Panc1 (cell line): ENCODE measurements at regions not wholly inside any gene's neighbourhood (a gene's known extent, or its start where the extent isn't known, plus 50 kb on each side); places are given as distances from the start of the nearest gene placed in this dataset.

Experiments
- ATAC-seq: fragments of 200-7000 bp; cut with Tn5 transposase; 2 replicates; pipeline ENCODE4 v1.9.1; 2020; ENCODE audit warnings: mild to moderate bottlenecking, moderate library complexity
- BruUV-seq: library from RNA; stranded (reverse); fragments of 400-500 nt; replicated peaks from 2 replicates; lab custom pipeline; 2021; lab: Mats Ljungman, UMichigan
- CTCF ChIA-PET: fragments of 300-600 bp; sonication (Branson Sonifier 250); formaldehyde crosslinking; loops from one replicate; lab custom pipeline; 2022; ENCODE audit warnings: antibody characterized with exemption; lab: Charles Lee
- POLR2A ChIA-PET: fragments of 300-600 bp; sonication (Branson Sonifier 250); formaldehyde crosslinking; loops from one replicate; lab custom pipeline; 2022; ENCODE audit warnings: antibody characterized with exemption; lab: Charles Lee
- DNase-seq: peaks from one replicate; pipeline ENCODE4 v3.0.0-alpha.2; 2010; ENCODE audit warnings: low read depth, low spot score
- H3K27ac ChIP-seq: 2 replicates; pipeline ENCODE4 v1.5.1; 2011; ENCODE audit warnings: mild to moderate bottlenecking, low read length, inconsistent platforms
- H3K27me3 ChIP-seq: fragments of 200-500 bp; sonication (Bioruptor generic); 2 replicates; pipeline ENCODE4 v1.6.0; 2014; ENCODE audit warnings: low read length, inconsistent platforms; ENCODE audit not compliant: control insufficient read depth, insufficient read depth
- H3K36me3 ChIP-seq: fragments of 200-500 bp; sonication (Bioruptor generic); 2 replicates; pipeline ENCODE4 v1.5.1; 2014; ENCODE audit warnings: inconsistent platforms, mild to moderate bottlenecking, low read length, moderate library complexity; ENCODE audit not compliant: control insufficient read depth, insufficient read depth
- H3K4me1 ChIP-seq: 2 replicates; pipeline ENCODE4 v1.5.1; 2011; ENCODE audit warnings: inconsistent platforms, mild to moderate bottlenecking, low read length, moderate library complexity; ENCODE audit not compliant: control insufficient read depth, insufficient read depth
- H3K4me3 ChIP-seq, 2 experiments: 2 replicates each; pipeline ENCODE4 v1.5.1; 2011 to 2012; ENCODE audit warnings: low read depth in 2 of 2, low read length in 2 of 2, mild to moderate bottlenecking in 2 of 2, inconsistent platforms in 1 of 2, moderate library complexity in 1 of 2
- H3K9me3 ChIP-seq: fragments of 200-500 bp; sonication (Bioruptor generic); 2 replicates; pipeline ENCODE4 v1.5.1; 2014; ENCODE audit warnings: low read depth, mild to moderate bottlenecking, inconsistent platforms, low read length, moderate library complexity; ENCODE audit not compliant: control insufficient read depth, insufficient read depth
- POLR2AphosphoS5 ChIP-seq: IDR thresholded peaks from 2 replicates; pipeline ENCODE4 v1.6.1; 2012; ENCODE audit warnings: mild to moderate bottlenecking, low read depth, low read length, moderate library complexity
- SIN3A ChIP-seq: IDR thresholded peaks from 2 replicates; pipeline ENCODE4 v1.6.1; 2012; ENCODE audit warnings: low read depth, mild to moderate bottlenecking, low read length, moderate library complexity, borderline replicate concordance; ENCODE audit not compliant: insufficient read depth
- TCF7L2 ChIP-seq: IDR thresholded peaks from 2 replicates; pipeline ENCODE4 v1.6.1; 2011; ENCODE audit warnings: mild to moderate bottlenecking, low read depth, low read length, inconsistent platforms
- in situ Hi-C: cut with HindIII; loops from 2 replicates; pipeline ENCODE4 v1.10.0; 2016; ENCODE audit warnings: low sequenced_read_pairs, low pct_unique_long_range_greater_than_20kb
- intact Hi-C: fragments of 100-400 bp; cut with micrococcal nuclease; formaldehyde crosslinking; loops from one replicate; pipeline ENCODE4 v1.10.0; 2022; ENCODE audit not compliant: unreplicated experiment
- TF ChIP-seq, protein P1 (sequence below): fragments of 450-650 bp; IDR thresholded peaks from 2 replicates; pipeline ENCODE4 v1.5.1; 2017; ENCODE audit warnings: mild to moderate bottlenecking
- TF ChIP-seq, protein P2 (sequence below), 2 experiments: IDR thresholded peaks; 2 replicates each; pipeline ENCODE4 v1.6.1; 2011 to 2012; ENCODE audit warnings: low read depth in 2 of 2, control low read depth in 1 of 2, low read length in 1 of 2, mild to moderate bottlenecking in 1 of 2, moderate library complexity in 1 of 2; ENCODE audit not compliant: insufficient read depth in 1 of 2

DNA sequence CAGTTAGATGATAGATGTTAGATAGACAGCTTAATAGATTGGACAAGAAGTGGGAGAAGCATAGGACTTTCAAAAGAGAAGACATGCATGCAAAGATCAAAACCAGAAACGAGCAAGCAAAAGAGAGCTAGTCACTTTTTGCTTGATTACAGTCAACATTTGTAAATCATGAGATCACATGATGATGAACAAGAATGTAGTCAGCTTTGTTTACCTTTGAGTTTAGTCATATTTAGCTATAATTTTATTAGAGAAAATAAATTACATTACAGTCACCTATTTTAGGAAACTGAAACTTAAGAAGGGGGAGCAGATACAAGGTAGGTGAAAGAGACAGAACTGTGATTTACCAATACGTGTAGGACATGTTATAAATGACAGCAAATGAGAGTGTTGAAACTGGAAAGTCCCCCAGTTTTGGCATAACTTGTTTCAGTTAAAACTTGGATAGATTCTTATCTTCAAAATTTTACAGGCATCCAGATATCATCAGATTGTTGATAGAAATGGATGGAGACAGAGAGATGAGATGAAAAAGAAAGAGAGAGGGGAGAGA is 1083.1 kb upstream of the PCDH10 start:
- H3K36me3 ChIP-seq: no peaks in the 10 kb centered on the region
- in situ Hi-C loops (no loop called here), intact Hi-C loops (loop anchor here (2.0 kb wide), 1 partner anchor 51 kb away; no protein-coding TSS in a partner anchor)
- H3K27ac ChIP-seq: no peak overlapping the region
- DNase-seq (peak; percentile 25), ATAC-seq (no peak)
- no TSS peak for BruUV-seq
- CTCF ChIA-PET: no interaction called here
- H3K27me3 ChIP-seq: no peaks in the 10 kb centered on the region
- POLR2A ChIA-PET: no interaction called here
- H3K4me3 ChIP-seq: no peak overlapping the region
- TF ChIP-seq, protein P1, sequence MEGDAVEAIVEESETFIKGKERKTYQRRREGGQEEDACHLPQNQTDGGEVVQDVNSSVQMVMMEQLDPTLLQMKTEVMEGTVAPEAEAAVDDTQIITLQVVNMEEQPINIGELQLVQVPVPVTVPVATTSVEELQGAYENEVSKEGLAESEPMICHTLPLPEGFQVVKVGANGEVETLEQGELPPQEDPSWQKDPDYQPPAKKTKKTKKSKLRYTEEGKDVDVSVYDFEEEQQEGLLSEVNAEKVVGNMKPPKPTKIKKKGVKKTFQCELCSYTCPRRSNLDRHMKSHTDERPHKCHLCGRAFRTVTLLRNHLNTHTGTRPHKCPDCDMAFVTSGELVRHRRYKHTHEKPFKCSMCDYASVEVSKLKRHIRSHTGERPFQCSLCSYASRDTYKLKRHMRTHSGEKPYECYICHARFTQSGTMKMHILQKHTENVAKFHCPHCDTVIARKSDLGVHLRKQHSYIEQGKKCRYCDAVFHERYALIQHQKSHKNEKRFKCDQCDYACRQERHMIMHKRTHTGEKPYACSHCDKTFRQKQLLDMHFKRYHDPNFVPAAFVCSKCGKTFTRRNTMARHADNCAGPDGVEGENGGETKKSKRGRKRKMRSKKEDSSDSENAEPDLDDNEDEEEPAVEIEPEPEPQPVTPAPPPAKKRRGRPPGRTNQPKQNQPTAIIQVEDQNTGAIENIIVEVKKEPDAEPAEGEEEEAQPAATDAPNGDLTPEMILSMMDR: no peak
- TF ChIP-seq TCF7L2: no peak
- no peak for TF ChIP-seq SIN3A
- TF ChIP-seq, protein P2, sequence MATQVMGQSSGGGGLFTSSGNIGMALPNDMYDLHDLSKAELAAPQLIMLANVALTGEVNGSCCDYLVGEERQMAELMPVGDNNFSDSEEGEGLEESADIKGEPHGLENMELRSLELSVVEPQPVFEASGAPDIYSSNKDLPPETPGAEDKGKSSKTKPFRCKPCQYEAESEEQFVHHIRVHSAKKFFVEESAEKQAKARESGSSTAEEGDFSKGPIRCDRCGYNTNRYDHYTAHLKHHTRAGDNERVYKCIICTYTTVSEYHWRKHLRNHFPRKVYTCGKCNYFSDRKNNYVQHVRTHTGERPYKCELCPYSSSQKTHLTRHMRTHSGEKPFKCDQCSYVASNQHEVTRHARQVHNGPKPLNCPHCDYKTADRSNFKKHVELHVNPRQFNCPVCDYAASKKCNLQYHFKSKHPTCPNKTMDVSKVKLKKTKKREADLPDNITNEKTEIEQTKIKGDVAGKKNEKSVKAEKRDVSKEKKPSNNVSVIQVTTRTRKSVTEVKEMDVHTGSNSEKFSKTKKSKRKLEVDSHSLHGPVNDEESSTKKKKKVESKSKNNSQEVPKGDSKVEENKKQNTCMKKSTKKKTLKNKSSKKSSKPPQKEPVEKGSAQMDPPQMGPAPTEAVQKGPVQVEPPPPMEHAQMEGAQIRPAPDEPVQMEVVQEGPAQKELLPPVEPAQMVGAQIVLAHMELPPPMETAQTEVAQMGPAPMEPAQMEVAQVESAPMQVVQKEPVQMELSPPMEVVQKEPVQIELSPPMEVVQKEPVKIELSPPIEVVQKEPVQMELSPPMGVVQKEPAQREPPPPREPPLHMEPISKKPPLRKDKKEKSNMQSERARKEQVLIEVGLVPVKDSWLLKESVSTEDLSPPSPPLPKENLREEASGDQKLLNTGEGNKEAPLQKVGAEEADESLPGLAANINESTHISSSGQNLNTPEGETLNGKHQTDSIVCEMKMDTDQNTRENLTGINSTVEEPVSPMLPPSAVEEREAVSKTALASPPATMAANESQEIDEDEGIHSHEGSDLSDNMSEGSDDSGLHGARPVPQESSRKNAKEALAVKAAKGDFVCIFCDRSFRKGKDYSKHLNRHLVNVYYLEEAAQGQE (IDR thresholded peaks at IDR 0.05; ENCODE audit: insufficient read depth in 1 of 2, low read depth in 2 of 2, low read length in 1 of 2): no peak
- TF ChIP-seq POLR2AphosphoS5: no peak
- H3K9me3 ChIP-seq: no peaks in the 10 kb centered on the region
- no peaks in the 10 kb centered on the region for H3K4me1 ChIP-seq

GRCh38 chr4:132071815-132072214 is 1077.3 kb upstream of the PCDH10 start:
- no peak for ATAC-seq
- TF ChIP-seq POLR2AphosphoS5 (no peak), SIN3A (no peak), TCF7L2 (no peak)
- TF ChIP-seq, protein P2 (IDR thresholded peaks at IDR 0.05; ENCODE audit: insufficient read depth in 1 of 2, low read depth in 2 of 2, low read length in 1 of 2): no peak
- TF ChIP-seq, protein P1: no peak
- in situ Hi-C loops: no loop called here

More at GRCh38 chr4:132071815-132072214, 1077.3 kb upstream of the PCDH10 start:
- no TSS peak for BruUV-seq
- ChIA-PET CTCF (no interaction called here), POLR2A (no interaction called here)
- intact Hi-C loops: no loop called here
- Histone ChIP-seq H3K9me3 (no peaks in the 10 kb centered on the region), H3K27me3 (no peaks in the 10 kb centered on the region), H3K4me3 (no peak overlapping the region), H3K4me1 (no peaks in the 10 kb centered on the region), H3K27ac (no peak overlapping the region), H3K36me3 (no peaks in the 10 kb centered on the region)
- DNase-seq: no peak
